DMS53 (cell line): ENCODE measurements at regions not wholly inside any gene's neighbourhood (a gene's known extent, or its start where the extent isn't known, plus 50 kb on each side); places are given as distances from the start of the nearest gene placed in this dataset.

Experiments used
- DNase-seq: peaks from one replicate; lab custom pipeline; 2025; lab: John Stamatoyannopoulos, UW

GRCh38 chr16:74169687-74170376 is 126.8 kb upstream of the PSMD7 start:
- DNase-seq, result peak; percentile 58

GRCh38 chr16:74169066-74169465 is 127.5 kb upstream of the PSMD7 start:
- no peak for DNase-seq

- no peak for DNase-seq
Measured at GRCh38 chr16:74168445-74168844, 128.2 kb upstream of the PSMD7 start.

GRCh38 chr16:74166456-74166855 is 130.2 kb upstream of the PSMD7 start:
- DNase-seq, result no peak

GRCh38 chr16:74165566-74166080 is 131.0 kb upstream of the PSMD7 start:
- no peak for DNase-seq

- DNase-seq, result no peak
Measured at GRCh38 chr16:74160759-74161158, 135.9 kb upstream of the PSMD7 start.

- DNase-seq, result no peak
Measured at GRCh38 chr16:74153773-74154172, 142.8 kb upstream of the PSMD7 start.

- DNase-seq, result no peak
Measured at GRCh38 chr16:74146643-74147042, 150.0 kb upstream of the PSMD7 start.

GRCh38 chr16:74143171-74143570 is 153.4 kb upstream of the PSMD7 start:
- no peak for DNase-seq

- DNase-seq, result no peak
Measured at GRCh38 chr16:74141015-74141414, 155.6 kb upstream of the PSMD7 start.

- no peak for DNase-seq
Measured at GRCh38 chr16:74140557-74140956, 156.1 kb upstream of the PSMD7 start.

GRCh38 chr16:74123826-74124225 is 172.8 kb upstream of the PSMD7 start:
- DNase-seq, result no peak

- DNase-seq, result no peak
Measured at GRCh38 chr16:74123195-74123594, 173.4 kb upstream of the PSMD7 start.

- no peak for DNase-seq
Measured at GRCh38 chr16:74117798-74118197, 178.8 kb upstream of the PSMD7 start.

- DNase-seq, result no peak
Measured at GRCh38 chr16:74113545-74113944, 183.1 kb upstream of the PSMD7 start.

- DNase-seq, result peak; percentile 6
Measured at GRCh38 chr16:74111456-74111982, 185.1 kb upstream of the PSMD7 start.

- DNase-seq, result peak; percentile 81
Measured at GRCh38 chr16:74107795-74108610, 188.6 kb upstream of the PSMD7 start.

GRCh38 chr16:74104022-74104421 is 192.6 kb upstream of the PSMD7 start:
- no peak for DNase-seq

GRCh38 chr16:74101379-74102137 is 195.1 kb upstream of the PSMD7 start:
- DNase-seq, result no peak

- no peak for DNase-seq
Measured at GRCh38 chr16:74100395-74101326, 196.0 kb upstream of the PSMD7 start.

GRCh38 chr16:74099530-74099929 is 197.1 kb upstream of the PSMD7 start:
- no peak for DNase-seq
